PFSK-1 (cell line): ENCODE measurements at regions not wholly inside any gene's neighbourhood (a gene's known extent, or its start where the extent isn't known, plus 50 kb on each side); places are given as distances from the start of the nearest gene placed in this dataset.
A peak's percentile ranks its signal among the peaks of the same experiment; 100 is the strongest.

Experiments used
- FOXP2 ChIP-seq: optimal IDR thresholded peaks from 2 replicates; pipeline ENCODE3; 2011; ENCODE audit warnings: borderline replicate concordance, control low read depth, inconsistent platforms; ENCODE audit not compliant: insufficient read depth; ENCODE audit errors: extremely low read length, extremely low read depth
- POLR2AphosphoS5 ChIP-seq: IDR thresholded peaks from 2 replicates; pipeline ENCODE4 v1.6.1; 2012; ENCODE audit warnings: low read depth, mild to moderate bottlenecking, control low read depth, low read length, moderate library complexity
- SIN3A ChIP-seq: IDR thresholded peaks from 2 replicates; pipeline ENCODE4 v1.6.1; 2012; ENCODE audit warnings: mild to moderate bottlenecking, low read length, moderate library complexity, borderline replicate concordance; ENCODE audit not compliant: insufficient read depth
- TAF1 ChIP-seq: IDR thresholded peaks from 2 replicates; pipeline ENCODE4 v1.6.1; 2012; ENCODE audit warnings: low read length, control low read depth, borderline replicate concordance; ENCODE audit not compliant: insufficient read depth
- TF ChIP-seq, protein P1 (sequence below), 2 experiments: IDR thresholded peaks; 2 replicates each; pipeline versions ENCODE4 v1.6.1 to v1.8.0; 2011 to 2012; ENCODE audit warnings: low read depth in 2 of 2, low read length in 2 of 2, control low read depth in 1 of 2, inconsistent platforms in 1 of 2, mild to moderate bottlenecking in 1 of 2, moderate library complexity in 1 of 2; ENCODE audit not compliant: insufficient read depth in 1 of 2

DNA sequence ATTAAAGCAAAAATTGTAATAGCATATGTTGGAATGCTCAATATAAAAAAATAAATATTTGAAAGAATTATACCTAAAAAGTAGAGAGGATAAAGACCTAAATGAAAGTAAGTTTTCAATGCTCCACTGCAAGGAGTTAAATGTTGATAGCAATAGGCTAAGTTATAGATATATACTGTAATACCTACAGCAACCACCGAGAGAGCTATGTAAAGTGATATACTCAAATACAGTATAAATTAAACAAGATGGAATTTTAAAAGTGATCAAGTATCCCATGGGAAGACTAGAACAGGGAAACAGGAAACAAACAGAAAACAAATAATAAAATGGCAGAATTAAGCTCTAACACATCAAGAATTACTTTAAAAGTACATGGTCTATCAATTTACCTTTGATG, 73.9 kb downstream of the CASP3 start:
- TF ChIP-seq FOXP2 (no peak), SIN3A (no peak), TAF1 (no peak)
- TF ChIP-seq, protein P1, sequence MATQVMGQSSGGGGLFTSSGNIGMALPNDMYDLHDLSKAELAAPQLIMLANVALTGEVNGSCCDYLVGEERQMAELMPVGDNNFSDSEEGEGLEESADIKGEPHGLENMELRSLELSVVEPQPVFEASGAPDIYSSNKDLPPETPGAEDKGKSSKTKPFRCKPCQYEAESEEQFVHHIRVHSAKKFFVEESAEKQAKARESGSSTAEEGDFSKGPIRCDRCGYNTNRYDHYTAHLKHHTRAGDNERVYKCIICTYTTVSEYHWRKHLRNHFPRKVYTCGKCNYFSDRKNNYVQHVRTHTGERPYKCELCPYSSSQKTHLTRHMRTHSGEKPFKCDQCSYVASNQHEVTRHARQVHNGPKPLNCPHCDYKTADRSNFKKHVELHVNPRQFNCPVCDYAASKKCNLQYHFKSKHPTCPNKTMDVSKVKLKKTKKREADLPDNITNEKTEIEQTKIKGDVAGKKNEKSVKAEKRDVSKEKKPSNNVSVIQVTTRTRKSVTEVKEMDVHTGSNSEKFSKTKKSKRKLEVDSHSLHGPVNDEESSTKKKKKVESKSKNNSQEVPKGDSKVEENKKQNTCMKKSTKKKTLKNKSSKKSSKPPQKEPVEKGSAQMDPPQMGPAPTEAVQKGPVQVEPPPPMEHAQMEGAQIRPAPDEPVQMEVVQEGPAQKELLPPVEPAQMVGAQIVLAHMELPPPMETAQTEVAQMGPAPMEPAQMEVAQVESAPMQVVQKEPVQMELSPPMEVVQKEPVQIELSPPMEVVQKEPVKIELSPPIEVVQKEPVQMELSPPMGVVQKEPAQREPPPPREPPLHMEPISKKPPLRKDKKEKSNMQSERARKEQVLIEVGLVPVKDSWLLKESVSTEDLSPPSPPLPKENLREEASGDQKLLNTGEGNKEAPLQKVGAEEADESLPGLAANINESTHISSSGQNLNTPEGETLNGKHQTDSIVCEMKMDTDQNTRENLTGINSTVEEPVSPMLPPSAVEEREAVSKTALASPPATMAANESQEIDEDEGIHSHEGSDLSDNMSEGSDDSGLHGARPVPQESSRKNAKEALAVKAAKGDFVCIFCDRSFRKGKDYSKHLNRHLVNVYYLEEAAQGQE (IDR thresholded peaks at IDR 0.05; ENCODE audit: insufficient read depth in 1 of 2, low read depth in 2 of 2, low read length in 2 of 2) = no peak

DNA sequence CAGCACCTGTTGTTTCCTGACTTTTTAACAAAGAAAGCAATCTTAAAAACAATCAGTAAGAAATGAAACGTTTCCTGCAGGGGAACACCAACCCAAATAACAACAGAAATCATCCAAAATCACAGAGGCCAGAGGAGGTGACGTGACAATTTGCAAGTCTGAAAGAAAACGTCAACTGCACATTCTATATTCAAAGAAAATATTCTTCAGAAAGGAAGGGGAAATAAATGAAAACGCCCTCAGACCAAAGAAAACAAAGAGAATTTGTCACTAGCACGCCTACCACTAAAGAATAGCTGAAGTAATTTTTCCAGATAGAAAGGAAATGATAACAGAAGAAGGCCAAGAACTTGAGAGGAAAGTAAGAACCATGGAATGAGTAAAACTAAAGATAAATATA, 74.4 kb downstream of the CASP3 start:
- no peak for TF ChIP-seq FOXP2
- no peak for TF ChIP-seq TAF1
- no peak for TF ChIP-seq SIN3A
- TF ChIP-seq, protein P1 (IDR thresholded peaks at IDR 0.05; ENCODE audit: insufficient read depth in 1 of 2, low read depth in 2 of 2, low read length in 2 of 2) = no peak
- no peak for TF ChIP-seq POLR2AphosphoS5

DNA sequence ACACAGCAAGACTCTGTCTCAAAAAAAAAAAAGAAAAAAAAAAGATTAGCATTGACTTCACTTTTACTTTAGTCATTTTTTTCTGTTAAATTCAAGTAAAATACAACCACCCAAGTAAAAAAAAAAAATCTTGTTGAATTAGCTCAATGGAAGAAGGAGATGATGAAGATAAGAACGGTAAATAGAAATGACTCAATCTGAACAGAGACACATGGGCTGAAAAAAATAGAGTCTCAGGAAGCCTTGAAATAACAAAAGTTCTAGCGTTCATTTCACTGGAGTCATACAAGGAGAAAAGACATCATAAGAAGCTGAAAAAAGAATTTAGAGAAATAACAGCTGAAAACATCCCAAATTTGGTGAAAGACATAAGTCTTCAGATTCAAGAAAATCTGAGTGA, 75.5 kb downstream of the CASP3 start:
- TF ChIP-seq SIN3A (no peak), FOXP2 (no peak), TAF1 (no peak), POLR2AphosphoS5 (no peak)
- TF ChIP-seq, protein P1 (IDR thresholded peaks at IDR 0.05; ENCODE audit: insufficient read depth in 1 of 2, low read depth in 2 of 2, low read length in 2 of 2) = no peak

DNA sequence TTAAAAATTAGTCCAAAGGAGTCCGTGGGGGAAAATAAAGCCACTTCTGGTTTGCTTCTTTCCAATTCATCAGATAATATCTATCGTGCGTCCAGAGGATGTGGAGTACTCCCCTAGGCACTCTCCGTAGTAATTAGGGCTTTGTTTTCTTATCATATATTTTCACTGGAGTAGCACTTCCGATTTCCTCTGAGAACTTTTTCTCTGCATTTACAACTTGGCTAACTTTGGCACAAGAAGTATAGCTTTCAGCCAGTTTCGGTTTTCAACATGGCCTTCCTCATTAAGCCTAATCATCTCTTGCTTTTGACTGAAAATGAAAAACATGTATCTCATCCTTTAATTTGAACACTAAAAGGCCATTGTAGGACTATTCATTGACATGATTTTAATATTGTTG, 80.5 kb downstream of the CASP3 start:
- TF ChIP-seq, protein P1 (IDR thresholded peaks at IDR 0.05; ENCODE audit: insufficient read depth in 1 of 2, low read depth in 2 of 2, low read length in 2 of 2) = peak in 1 of 2 experiments; percentile 63; a peak in 1 of 4 replicates
- TF ChIP-seq TAF1 = peak; percentile 37; the same call in 1 of the 2 replicates
- peak; percentile 89; the same call in 1 of the 2 replicates for TF ChIP-seq SIN3A
- no peak for TF ChIP-seq FOXP2
- TF ChIP-seq POLR2AphosphoS5 = no peak

DNA sequence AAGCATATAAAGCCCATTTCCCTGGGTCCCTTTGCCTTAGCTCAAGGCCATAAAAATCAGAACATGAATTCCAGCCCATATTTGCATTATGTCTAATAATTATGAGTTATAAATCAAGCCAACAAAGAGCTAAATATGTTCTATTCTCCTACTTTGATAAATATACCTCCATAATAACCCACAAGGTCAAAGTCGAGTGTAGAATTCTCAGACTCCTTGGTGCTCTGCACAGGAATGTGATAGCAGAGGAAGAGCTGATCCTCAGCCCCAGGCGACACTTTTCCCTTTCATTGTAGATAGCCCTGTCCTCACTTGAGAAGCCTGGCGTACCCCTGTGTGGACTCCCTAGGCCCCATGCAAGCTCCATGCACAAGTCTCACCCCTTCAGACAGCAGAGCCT, 85.6 kb downstream of the CASP3 start:
- TF ChIP-seq FOXP2 (no peak), TAF1 (no peak), POLR2AphosphoS5 (no peak), SIN3A (no peak)
- TF ChIP-seq, protein P1 (IDR thresholded peaks at IDR 0.05; ENCODE audit: insufficient read depth in 1 of 2, low read depth in 2 of 2, low read length in 2 of 2) = no peak
